ENCODE measurements at regions not wholly inside any gene's neighbourhood (a gene's known extent, or its start where the extent isn't known, plus 50 kb on each side); places are given as distances from the start of the nearest gene placed in this dataset.

GRCh38 chr12:115160271-115161128, 476.5 kb upstream of the TBX3 start (continued):
- no peak for TF ChIP-seq ATF2 (IDR thresholded peaks at IDR 0.05; ENCODE audit: low read length)
- TF ChIP-seq KDM1A (IDR thresholded peaks at IDR 0.05; ENCODE audit: borderline replicate concordance, low read length) = no peak
- TF ChIP-seq JUND (IDR thresholded peaks at IDR 0.05; ENCODE audit: low read length) = no peak
- TF ChIP-seq SRF (IDR thresholded peaks at IDR 0.05; ENCODE audit: low read depth, low read length) = no peak

All from H1 (cell line).